ENCODE measurements at regions not wholly inside any gene's neighbourhood (a gene's known extent, or its start where the extent isn't known, plus 50 kb on each side); places are given as distances from the start of the nearest gene placed in this dataset.

DNA sequence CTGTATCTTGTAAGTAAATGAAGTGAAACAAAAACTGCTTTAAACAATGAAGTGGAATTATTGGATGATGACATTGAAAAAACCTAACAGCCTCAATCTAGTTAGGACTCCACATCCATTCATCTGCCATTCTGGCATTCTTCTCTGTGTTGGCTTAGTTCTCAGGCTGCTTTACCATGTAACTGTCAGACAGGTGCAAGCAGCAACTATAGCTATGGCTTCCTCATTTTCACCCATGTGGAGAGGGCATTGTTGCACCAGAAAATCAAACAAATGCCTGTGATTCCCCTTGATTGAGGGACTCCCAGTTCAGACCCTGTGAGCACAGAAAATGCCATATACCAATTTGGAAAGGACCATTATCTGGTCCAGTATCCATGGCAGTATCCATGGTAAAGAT, 129.5 kb upstream of the NYAP2 start:
- Histone ChIP-seq H3K4me1 (ENCODE audit: control insufficient read depth, extremely low read depth, insufficient read depth, low read length) (no peaks in the 10 kb centered on the region), H2AFZ (ENCODE audit: low read depth, low read length) (no peak overlapping the region), H3K9me3 (replicated peaks; ENCODE audit: control insufficient read depth, insufficient read depth, low read length) (no peaks in the 10 kb centered on the region), H3K79me2 (ENCODE audit: control insufficient read depth, insufficient read depth, low read length) (no peaks in the 10 kb centered on the region), H3K27me3 (ENCODE audit: control insufficient read depth in 2 of 2, insufficient read depth in 2 of 2, low read length in 2 of 2) (no peaks in the 10 kb centered on the region), H3K4me2 (ENCODE audit: insufficient read depth, low read length) (no peak overlapping the region), H3K9ac (replicated peaks; ENCODE audit: extremely low read depth, insufficient read depth, low read length) (no peak overlapping the region), H3K27ac (ENCODE audit: insufficient read depth, low read depth, low read length) (no peak overlapping the region), H4K20me1 (replicated peaks; ENCODE audit: control insufficient read depth, extremely low read depth, insufficient read depth, low read length) (no peaks in the 10 kb centered on the region), H3K4me3 (replicated peaks in 1 of 3; ENCODE audit: insufficient read depth in 1 of 3, low read depth in 1 of 3, low read length in 3 of 3) (no peak overlapping the region), H3K9me1 (replicated peaks; ENCODE audit: control insufficient read depth, extremely low read depth, insufficient read depth, low read length) (no peaks in the 10 kb centered on the region), H3K36me3 (ENCODE audit: control insufficient read depth in 2 of 2, extremely low read depth in 1 of 2, insufficient read depth in 2 of 2, low read length in 2 of 2) (no peaks in the 10 kb centered on the region)
- POLR2A ChIA-PET: no interaction called here
- no TSS peak for BruUV-seq (replicated peaks)
- CTCF ChIA-PET: no interaction called here
- TF ChIP-seq FOS (IDR thresholded peaks at IDR 0.05; ENCODE audit: borderline replicate concordance, insufficient read depth, low read length) (no peak), MYC (IDR thresholded peaks at IDR 0.05; ENCODE audit: low read depth, low read length) (no peak), EZH2 (IDR thresholded peaks at IDR 0.05; ENCODE audit: borderline replicate concordance, low read depth, low read length, severe bottlenecking) (no peak), GATA2 (IDR thresholded peaks at IDR 0.05; ENCODE audit: insufficient read depth, insufficient read length, low read depth, low read length) (no peak), POLR2AphosphoS5 (IDR thresholded peaks at IDR 0.05; ENCODE audit: insufficient read depth, low read depth, low read length) (no peak), POLR2A (IDR thresholded peaks at IDR 0.05; ENCODE audit: low read depth, low read length) (no peak), JUN (IDR thresholded peaks at IDR 0.05; ENCODE audit: borderline replicate concordance, insufficient read depth, insufficient read length, low read depth) (no peak)
- TF ChIP-seq, protein P1, sequence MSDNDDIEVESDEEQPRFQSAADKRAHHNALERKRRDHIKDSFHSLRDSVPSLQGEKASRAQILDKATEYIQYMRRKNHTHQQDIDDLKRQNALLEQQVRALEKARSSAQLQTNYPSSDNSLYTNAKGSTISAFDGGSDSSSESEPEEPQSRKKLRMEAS (IDR thresholded peaks at IDR 0.05; ENCODE audit: insufficient read depth, insufficient read length): no peak
- TF ChIP-seq, protein P2, sequence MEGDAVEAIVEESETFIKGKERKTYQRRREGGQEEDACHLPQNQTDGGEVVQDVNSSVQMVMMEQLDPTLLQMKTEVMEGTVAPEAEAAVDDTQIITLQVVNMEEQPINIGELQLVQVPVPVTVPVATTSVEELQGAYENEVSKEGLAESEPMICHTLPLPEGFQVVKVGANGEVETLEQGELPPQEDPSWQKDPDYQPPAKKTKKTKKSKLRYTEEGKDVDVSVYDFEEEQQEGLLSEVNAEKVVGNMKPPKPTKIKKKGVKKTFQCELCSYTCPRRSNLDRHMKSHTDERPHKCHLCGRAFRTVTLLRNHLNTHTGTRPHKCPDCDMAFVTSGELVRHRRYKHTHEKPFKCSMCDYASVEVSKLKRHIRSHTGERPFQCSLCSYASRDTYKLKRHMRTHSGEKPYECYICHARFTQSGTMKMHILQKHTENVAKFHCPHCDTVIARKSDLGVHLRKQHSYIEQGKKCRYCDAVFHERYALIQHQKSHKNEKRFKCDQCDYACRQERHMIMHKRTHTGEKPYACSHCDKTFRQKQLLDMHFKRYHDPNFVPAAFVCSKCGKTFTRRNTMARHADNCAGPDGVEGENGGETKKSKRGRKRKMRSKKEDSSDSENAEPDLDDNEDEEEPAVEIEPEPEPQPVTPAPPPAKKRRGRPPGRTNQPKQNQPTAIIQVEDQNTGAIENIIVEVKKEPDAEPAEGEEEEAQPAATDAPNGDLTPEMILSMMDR (IDR thresholded peaks at IDR 0.05; ENCODE audit: extremely low read depth in 1 of 2, insufficient read depth in 1 of 2, low read depth in 1 of 2, low read length in 2 of 2): no peak
- no peak for FAIRE-seq
- intact Hi-C loops (cut with micrococcal nuclease): no loop called here
- dilution Hi-C loops (cut with MboI; ENCODE audit: extremely low pct_ligation_motif_present, low sequenced_read_pairs): no loop called here
- no peak for DNase-seq (ENCODE audit: low read depth, low spot score)

Data from endothelial cell of umbilical vein (primary cell).